Activated naive CD4-positive, alpha-beta T cell treated with anti-CD3 and anti-CD28 coated beads, Interleukin-2, amount 10 ng/mL, durations not matched to agents 7 days and 5 days (primary cell): ENCODE measurements at regions not wholly inside any gene's neighbourhood (a gene's known extent, or its start where the extent isn't known, plus 50 kb on each side); places are given as distances from the start of the nearest gene placed in this dataset.
"Not testable (repeated sequence)": the region's sequence is repeated elsewhere in the genome, so short reads cannot be mapped to it uniquely, and the experiment has no call there.

Experiments
- CTCF ChIA-PET: fragments of 350-600 bp; sonication (Branson Sonifier 250); formaldehyde crosslinking; loops from one replicate; lab custom pipeline; 2021; ENCODE audit warnings: antibody characterized with exemption; lab: Charles Lee
- DNase-seq: peaks from one replicate; pipeline ENCODE4 v3.0.0-alpha.2; 2020
- H3K27ac Mint-ChIP-seq: one replicate; pipeline ENCODE4 v1.8.0; 2021; ENCODE audit warnings: mild to moderate bottlenecking, moderate library complexity, mixed read lengths
- H3K27me3 Mint-ChIP-seq: one replicate; pipeline ENCODE4 v1.8.0; 2021; ENCODE audit warnings: mild to moderate bottlenecking, mixed read lengths
- H3K36me3 Mint-ChIP-seq: one replicate; pipeline ENCODE4 v1.8.0; 2021; ENCODE audit warnings: mixed read lengths
- H3K4me1 Mint-ChIP-seq: one replicate; pipeline ENCODE4 v1.8.0; 2021; ENCODE audit warnings: mixed read lengths
- H3K4me3 Mint-ChIP-seq: one replicate; pipeline ENCODE4 v1.8.0; 2021; ENCODE audit warnings: mild to moderate bottlenecking, moderate library complexity, mixed read lengths
- H3K9me3 Mint-ChIP-seq: one replicate; pipeline ENCODE4 v1.8.0; 2021; ENCODE audit warnings: mixed read lengths

DNA sequence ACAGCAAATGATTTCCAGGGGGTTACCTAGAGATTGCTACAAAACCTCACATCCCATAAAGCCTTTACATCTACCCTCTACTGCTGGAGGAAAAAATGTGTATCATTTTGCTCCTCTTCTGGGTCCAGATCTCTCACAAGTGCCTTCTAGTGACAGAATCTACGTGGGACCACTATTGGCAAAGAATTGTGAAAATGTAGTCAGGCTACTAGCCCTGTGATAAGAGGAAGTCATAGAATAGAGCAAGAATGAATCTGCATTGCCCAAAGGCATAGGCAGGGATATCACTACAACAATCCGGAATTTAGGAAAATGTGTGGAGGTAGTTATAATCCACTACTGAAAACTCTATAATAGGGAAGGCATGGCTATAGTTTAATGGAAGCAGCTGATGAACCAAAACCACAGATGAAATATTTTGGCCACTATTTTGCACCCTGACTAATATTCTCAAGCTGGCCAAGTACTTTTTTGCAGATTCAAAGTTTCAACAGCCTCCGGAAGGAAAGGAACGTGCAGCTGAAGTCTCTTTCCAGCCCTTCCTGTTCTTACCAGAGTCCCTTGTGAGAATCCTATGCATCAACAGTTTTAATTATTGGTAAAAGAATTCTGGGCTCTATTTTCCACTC lies 176.8 kb downstream of the PHLDA1 start:
- Mint-ChIP-seq H3K27me3 (peaks cover 18% of the 10 kb centered on the region), H3K27ac (no peak overlapping the region), H3K36me3 (no peaks in the 10 kb centered on the region), H3K4me1 (no peaks in the 10 kb centered on the region), H3K9me3 (no peaks in the 10 kb centered on the region), H3K4me3 (no peak overlapping the region)
- CTCF ChIA-PET = no interaction called here
- DNase-seq = no peak

DNA sequence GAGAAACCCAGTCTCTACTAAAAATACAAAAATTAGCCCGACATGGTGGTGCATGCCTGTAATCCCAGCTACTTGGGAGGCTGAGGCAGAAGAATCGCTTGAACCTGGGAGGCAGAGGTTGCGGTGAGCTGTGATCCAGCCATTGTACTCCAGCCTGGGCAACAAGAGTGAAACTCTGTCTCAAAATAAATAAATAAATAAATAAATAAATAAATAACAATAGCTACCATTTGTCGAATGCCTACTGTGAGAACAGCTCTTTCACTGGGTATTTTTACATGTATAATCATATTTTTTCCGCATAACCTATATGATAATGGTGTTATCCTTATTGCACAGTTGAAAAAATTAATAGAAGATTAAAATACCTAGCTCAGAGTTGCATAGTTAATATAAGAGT lies 177.4 kb downstream of the PHLDA1 start:
- H3K9me3 Mint-ChIP-seq, H3K27ac Mint-ChIP-seq, H3K4me3 Mint-ChIP-seq, H3K36me3 Mint-ChIP-seq, CTCF ChIA-PET, H3K4me1 Mint-ChIP-seq, DNase-seq: not testable (repeated sequence)
- peaks cover 18% of the 10 kb centered on the region for H3K27me3 Mint-ChIP-seq

DNA sequence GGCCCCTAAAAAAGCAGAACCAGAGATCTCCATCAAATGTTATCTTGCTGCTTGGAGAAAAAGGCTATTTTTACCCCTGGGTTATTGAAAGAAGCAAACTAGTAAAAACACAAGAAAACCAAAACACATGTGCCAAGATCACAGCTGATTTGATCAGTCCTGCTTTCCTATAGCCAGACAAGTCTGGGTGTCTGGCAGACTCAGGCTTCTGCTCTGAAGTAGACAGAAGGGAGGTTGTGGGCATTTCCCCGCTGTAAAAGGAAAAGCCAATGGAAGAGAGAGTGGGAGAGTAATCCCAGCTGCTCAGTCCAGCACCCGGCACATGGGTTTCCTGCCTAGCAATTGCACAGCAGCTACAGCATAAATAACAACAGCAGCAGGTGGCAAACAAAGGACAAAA lies 177.9 kb downstream of the PHLDA1 start:
- H3K27ac Mint-ChIP-seq = no peak overlapping the region
- CTCF ChIA-PET = no interaction called here
- H3K27me3 Mint-ChIP-seq = peaks cover 18% of the 10 kb centered on the region
- DNase-seq = no peak
- no peaks in the 10 kb centered on the region for H3K4me1 Mint-ChIP-seq
- no peaks in the 10 kb centered on the region for H3K9me3 Mint-ChIP-seq
- no peaks in the 10 kb centered on the region for H3K36me3 Mint-ChIP-seq
- no peak overlapping the region for H3K4me3 Mint-ChIP-seq

DNA sequence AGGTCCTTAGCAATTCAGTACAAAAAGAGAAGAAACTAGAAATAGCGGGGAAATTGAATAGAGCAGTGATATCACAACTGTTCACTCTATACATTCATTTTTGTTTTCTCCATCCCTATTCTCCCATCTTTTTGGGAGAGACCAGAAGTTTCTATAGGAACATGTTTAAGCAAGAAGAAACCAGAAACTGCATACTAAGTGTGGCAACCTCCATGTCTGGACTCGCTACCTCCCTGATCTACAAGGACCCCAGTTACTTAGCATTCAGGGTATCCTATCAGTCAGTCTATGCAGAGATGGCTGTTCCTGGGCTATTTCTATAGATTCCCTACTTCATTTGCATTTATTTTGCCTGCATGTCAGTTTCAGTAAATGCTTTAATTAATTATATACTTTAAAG lies 178.6 kb downstream of the PHLDA1 start:
- peaks cover 18% of the 10 kb centered on the region for H3K27me3 Mint-ChIP-seq
- DNase-seq = no peak
- H3K36me3 Mint-ChIP-seq = no peaks in the 10 kb centered on the region
- H3K4me1 Mint-ChIP-seq = no peaks in the 10 kb centered on the region
- no peak overlapping the region for H3K27ac Mint-ChIP-seq
- no peaks in the 10 kb centered on the region for H3K9me3 Mint-ChIP-seq
- no peak overlapping the region for H3K4me3 Mint-ChIP-seq
- CTCF ChIA-PET = no interaction called here

GRCh38 chr12:75852143-75852542 lies 179.4 kb downstream of the PHLDA1 start:
- DNase-seq = no peak
- H3K27me3 Mint-ChIP-seq = peaks cover 18% of the 10 kb centered on the region
- CTCF ChIA-PET = no interaction called here

GRCh38 chr12:75850721-75851462 lies 180.7 kb downstream of the PHLDA1 start:
- Mint-ChIP-seq H3K27ac (no peak overlapping the region), H3K27me3 (peaks cover 22% of the 10 kb centered on the region), H3K36me3 (no peaks in the 10 kb centered on the region), H3K4me3 (no peak overlapping the region), H3K4me1 (no peaks in the 10 kb centered on the region), H3K9me3 (no peaks in the 10 kb centered on the region)
- no peak for DNase-seq
- CTCF ChIA-PET = interaction anchor here (0.8 kb wide), 1 partner anchor 24 kb away, joined by 3 read pairs; no protein-coding TSS in a partner anchor

More at GRCh38 chr12:75852143-75852542, 179.4 kb downstream of the PHLDA1 start:
- no peaks in the 10 kb centered on the region for H3K4me1 Mint-ChIP-seq
- no peak overlapping the region for H3K4me3 Mint-ChIP-seq
- no peaks in the 10 kb centered on the region for H3K9me3 Mint-ChIP-seq
- no peak overlapping the region for H3K27ac Mint-ChIP-seq
- H3K36me3 Mint-ChIP-seq = no peaks in the 10 kb centered on the region

GRCh38 chr12:75848961-75849360 lies 182.6 kb downstream of the PHLDA1 start:
- no peaks in the 10 kb centered on the region for H3K36me3 Mint-ChIP-seq
- H3K4me1 Mint-ChIP-seq = no peaks in the 10 kb centered on the region
- no peak overlapping the region for H3K4me3 Mint-ChIP-seq
- no peaks in the 10 kb centered on the region for H3K9me3 Mint-ChIP-seq
- no peak overlapping the region for H3K27ac Mint-ChIP-seq
- no peak for DNase-seq
- peaks cover 22% of the 10 kb centered on the region for H3K27me3 Mint-ChIP-seq
- CTCF ChIA-PET = no interaction called here

DNA sequence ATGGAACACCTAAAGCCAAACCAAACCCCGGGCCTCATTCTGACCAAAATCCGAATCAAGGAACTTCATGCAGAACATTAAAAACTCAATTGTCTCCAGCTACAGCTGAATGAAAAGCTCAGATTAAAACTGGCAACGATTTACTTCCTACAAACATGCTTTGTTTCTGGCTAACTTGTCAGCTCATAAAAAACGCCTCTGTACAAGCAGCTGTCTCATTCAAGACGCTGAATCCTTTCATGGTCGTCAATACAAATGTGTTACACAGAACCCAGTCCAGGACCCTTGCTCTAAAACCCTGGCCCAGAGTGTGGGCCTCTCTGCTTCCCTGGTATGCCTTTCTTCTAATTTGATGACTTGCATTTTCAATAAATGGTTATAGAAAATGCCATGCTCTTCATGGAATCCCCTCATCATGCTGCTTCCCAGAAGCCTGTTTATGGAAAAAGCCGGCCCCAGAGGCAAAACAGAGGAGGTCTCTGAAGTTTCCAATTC lies 183.1 kb downstream of the PHLDA1 start:
- DNase-seq = no peak
- H3K9me3 Mint-ChIP-seq = no peaks in the 10 kb centered on the region
- H3K27ac Mint-ChIP-seq = no peak overlapping the region
- H3K36me3 Mint-ChIP-seq = no peaks in the 10 kb centered on the region
- peaks cover 18% of the 10 kb centered on the region for H3K27me3 Mint-ChIP-seq
- no peak overlapping the region for H3K4me3 Mint-ChIP-seq
- CTCF ChIA-PET = no interaction called here
- H3K4me1 Mint-ChIP-seq = no peaks in the 10 kb centered on the region

DNA sequence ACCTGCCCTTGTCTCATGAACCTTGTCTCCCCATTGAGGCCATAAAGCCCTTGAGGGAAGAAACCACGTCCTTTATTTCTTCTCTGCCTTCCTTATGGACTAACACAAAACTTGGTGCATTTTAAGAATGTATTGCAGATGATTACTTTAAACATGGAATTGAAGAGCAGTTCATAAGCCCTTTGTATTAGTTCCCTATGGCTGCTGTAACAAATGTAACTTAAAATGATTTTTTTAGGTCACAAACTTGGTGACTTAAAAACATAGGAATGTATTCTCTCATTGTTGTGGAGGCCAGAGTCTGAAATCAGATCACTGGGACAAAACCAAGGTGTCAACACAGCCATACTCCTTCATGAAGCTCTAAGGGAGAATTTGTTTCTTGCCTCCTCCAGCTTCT lies 185.5 kb downstream of the PHLDA1 start:
- Mint-ChIP-seq H3K9me3 (no peaks in the 10 kb centered on the region), H3K36me3 (no peaks in the 10 kb centered on the region), H3K27me3 (peaks cover 12% of the 10 kb centered on the region), H3K4me1 (no peaks in the 10 kb centered on the region), H3K4me3 (no peak overlapping the region), H3K27ac (no peak overlapping the region)
- DNase-seq = no peak
- CTCF ChIA-PET = no interaction called here

GRCh38 chr12:75844985-75845384 lies 186.6 kb downstream of the PHLDA1 start:
- CTCF ChIA-PET = no interaction called here

GRCh38 chr12:75844049-75844770 lies 187.4 kb downstream of the PHLDA1 start:
- Mint-ChIP-seq H3K9me3 (no peaks in the 10 kb centered on the region), H3K27me3 (peaks cover 4% of the 10 kb centered on the region), H3K27ac (no peak overlapping the region), H3K36me3 (no peaks in the 10 kb centered on the region), H3K4me1 (no peaks in the 10 kb centered on the region), H3K4me3 (no peak overlapping the region)
- CTCF ChIA-PET = no interaction called here
- no peak for DNase-seq

More at GRCh38 chr12:75844985-75845384, 186.6 kb downstream of the PHLDA1 start:
- Mint-ChIP-seq H3K36me3 (no peaks in the 10 kb centered on the region), H3K4me3 (no peak overlapping the region), H3K27me3 (peaks cover 4% of the 10 kb centered on the region), H3K4me1 (no peaks in the 10 kb centered on the region), H3K9me3 (no peaks in the 10 kb centered on the region), H3K27ac (no peak overlapping the region)
- DNase-seq = no peak

DNA sequence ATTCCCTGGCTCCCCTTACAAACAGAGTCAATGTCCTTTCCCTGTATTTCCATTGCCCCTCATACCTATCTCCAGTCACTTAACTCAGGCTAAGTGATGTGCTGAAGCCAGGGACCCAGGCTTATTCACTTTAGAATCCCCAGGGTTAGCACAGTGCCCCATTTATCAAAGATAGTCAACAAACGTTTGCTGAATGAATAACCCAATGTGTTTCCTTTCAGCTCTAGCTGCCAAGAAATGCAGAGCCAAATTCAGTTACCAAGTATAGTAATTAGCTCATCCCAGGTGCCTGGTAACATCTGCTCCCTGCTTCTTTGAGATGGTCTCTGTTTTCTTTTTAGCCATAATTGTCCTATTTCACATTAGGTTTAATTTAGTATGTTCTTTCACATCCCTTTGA lies 189.5 kb downstream of the PHLDA1 start:
- no peaks in the 10 kb centered on the region for H3K9me3 Mint-ChIP-seq
- no peak overlapping the region for H3K4me3 Mint-ChIP-seq
- DNase-seq = no peak
- no peak overlapping the region for H3K27ac Mint-ChIP-seq
- H3K36me3 Mint-ChIP-seq = no peaks in the 10 kb centered on the region
- CTCF ChIA-PET = interaction anchor here (0.5 kb wide), 1 partner anchor 206 kb away, joined by 3 read pairs; no protein-coding TSS in a partner anchor
- H3K27me3 Mint-ChIP-seq = peaks cover 4% of the 10 kb centered on the region
- no peaks in the 10 kb centered on the region for H3K4me1 Mint-ChIP-seq

DNA sequence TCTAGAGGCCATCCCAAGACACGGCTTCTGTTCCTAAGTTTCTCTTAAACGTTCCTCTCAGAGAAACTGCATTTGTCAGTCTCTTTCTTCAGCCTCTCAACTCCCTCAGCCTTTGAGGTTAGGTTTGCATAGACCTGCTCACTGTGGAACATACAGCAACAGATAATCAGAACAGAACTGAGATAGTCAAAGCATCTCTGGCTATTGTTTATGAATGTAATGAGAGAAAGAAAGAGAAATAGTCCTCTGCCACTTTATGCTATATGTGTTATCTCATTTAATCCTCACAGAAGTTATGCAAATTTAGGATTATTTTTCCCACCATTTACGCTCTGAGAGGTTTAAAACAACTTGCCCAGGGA lies 190.6 kb downstream of the PHLDA1 start:
- H3K27ac Mint-ChIP-seq = no peak overlapping the region
- H3K27me3 Mint-ChIP-seq = no peaks in the 10 kb centered on the region

GRCh38 chr12:75838309-75838708 lies 193.3 kb downstream of the PHLDA1 start:
- Mint-ChIP-seq H3K27me3 (peaks cover 3% of the 10 kb centered on the region), H3K4me3 (no peak overlapping the region), H3K36me3 (no peaks in the 10 kb centered on the region), H3K27ac (no peak overlapping the region), H3K9me3 (no peaks in the 10 kb centered on the region), H3K4me1 (no peaks in the 10 kb centered on the region)
- CTCF ChIA-PET = no interaction called here
- DNase-seq = no peak

More for the DNA sequence above, 190.6 kb downstream of the PHLDA1 start:
- H3K9me3 Mint-ChIP-seq = no peaks in the 10 kb centered on the region
- CTCF ChIA-PET = no interaction called here
- no peaks in the 10 kb centered on the region for H3K36me3 Mint-ChIP-seq
- DNase-seq = no peak
- no peak overlapping the region for H3K4me3 Mint-ChIP-seq
- no peaks in the 10 kb centered on the region for H3K4me1 Mint-ChIP-seq
